HepG2 (cell line): ENCODE measurements at regions not wholly inside any gene's neighbourhood (a gene's known extent, or its start where the extent isn't known, plus 50 kb on each side); places are given as distances from the start of the nearest gene placed in this dataset.

Experiments
- EED ChIP-seq: sonication (generic); formaldehyde crosslinking; IDR thresholded peaks from 2 replicates; pipeline ENCODE4 v1.5.0; 2020; ENCODE audit warnings: mild to moderate bottlenecking, missing genetic modification reagents
- HCFC1 ChIP-seq: fragments of 150-350 bp; IDR thresholded peaks from 2 replicates; pipeline ENCODE4 v1.6.1; 2014; ENCODE audit warnings: low read depth, low read length
- HOXA5 ChIP-seq: sonication (generic); formaldehyde crosslinking; IDR thresholded peaks from 2 replicates; pipeline ENCODE4 v1.4.0; 2020; ENCODE audit warnings: missing genetic modification reagents
- NR2C2 ChIP-seq: sonication (generic); formaldehyde crosslinking; IDR thresholded peaks from 2 replicates; pipeline ENCODE4 v1.4.0; 2020; ENCODE audit warnings: missing genetic modification reagents, mild to moderate bottlenecking, moderate library complexity, borderline replicate concordance
- ZNF841 ChIP-seq: sonication (generic); formaldehyde crosslinking; IDR thresholded peaks from 2 replicates; pipeline ENCODE4 v1.8.1; 2023; ENCODE audit warnings: missing genetic modification reagents, borderline replicate concordance
- TF ChIP-seq, protein P1 (sequence below): sonication (generic); formaldehyde crosslinking; IDR thresholded peaks from 2 replicates; pipeline ENCODE4 v1.4.0; 2020; ENCODE audit warnings: missing genetic modification reagents
- TF ChIP-seq, protein P2 (sequence below): sonication (generic); formaldehyde crosslinking; IDR thresholded peaks from 2 replicates; pipeline ENCODE4 v1.5.0; 2020; ENCODE audit warnings: missing genetic modification reagents
- TF ChIP-seq, protein P3 (sequence below): sonication (generic); formaldehyde crosslinking; conservative IDR thresholded peaks from 2 replicates; pipeline ENCODE4 v1.8.0; 2022; ENCODE audit warnings: mild to moderate bottlenecking, moderate library complexity, missing genetic modification reagents
- TF ChIP-seq, protein P4 (sequence below): sonication (generic); formaldehyde crosslinking; IDR thresholded peaks from 2 replicates; pipeline ENCODE4 v1.8.0; 2022; ENCODE audit warnings: missing genetic modification reagents, mild to moderate bottlenecking, inconsistent platforms, borderline replicate concordance

DNA sequence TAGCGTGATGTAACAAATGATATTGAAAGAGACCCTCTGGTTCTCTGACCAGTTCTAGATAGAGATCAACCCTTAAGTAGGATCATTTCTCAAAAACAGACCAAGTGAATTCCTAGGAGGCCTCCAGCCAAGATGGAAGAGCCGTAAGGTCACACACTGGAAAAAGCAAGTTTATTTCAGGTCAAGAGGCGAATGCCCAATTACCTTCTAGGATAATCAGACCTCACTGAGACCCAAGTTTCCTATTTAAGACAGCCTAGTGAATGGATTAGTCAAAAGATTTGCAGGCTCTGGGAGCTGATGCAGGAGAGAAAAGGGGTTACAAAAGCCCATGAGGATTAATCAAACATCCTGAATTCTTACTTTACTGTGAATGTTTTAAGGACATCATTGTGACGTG, 486.1 kb upstream of the NRP1 start (continued):
- TF ChIP-seq, protein P1, sequence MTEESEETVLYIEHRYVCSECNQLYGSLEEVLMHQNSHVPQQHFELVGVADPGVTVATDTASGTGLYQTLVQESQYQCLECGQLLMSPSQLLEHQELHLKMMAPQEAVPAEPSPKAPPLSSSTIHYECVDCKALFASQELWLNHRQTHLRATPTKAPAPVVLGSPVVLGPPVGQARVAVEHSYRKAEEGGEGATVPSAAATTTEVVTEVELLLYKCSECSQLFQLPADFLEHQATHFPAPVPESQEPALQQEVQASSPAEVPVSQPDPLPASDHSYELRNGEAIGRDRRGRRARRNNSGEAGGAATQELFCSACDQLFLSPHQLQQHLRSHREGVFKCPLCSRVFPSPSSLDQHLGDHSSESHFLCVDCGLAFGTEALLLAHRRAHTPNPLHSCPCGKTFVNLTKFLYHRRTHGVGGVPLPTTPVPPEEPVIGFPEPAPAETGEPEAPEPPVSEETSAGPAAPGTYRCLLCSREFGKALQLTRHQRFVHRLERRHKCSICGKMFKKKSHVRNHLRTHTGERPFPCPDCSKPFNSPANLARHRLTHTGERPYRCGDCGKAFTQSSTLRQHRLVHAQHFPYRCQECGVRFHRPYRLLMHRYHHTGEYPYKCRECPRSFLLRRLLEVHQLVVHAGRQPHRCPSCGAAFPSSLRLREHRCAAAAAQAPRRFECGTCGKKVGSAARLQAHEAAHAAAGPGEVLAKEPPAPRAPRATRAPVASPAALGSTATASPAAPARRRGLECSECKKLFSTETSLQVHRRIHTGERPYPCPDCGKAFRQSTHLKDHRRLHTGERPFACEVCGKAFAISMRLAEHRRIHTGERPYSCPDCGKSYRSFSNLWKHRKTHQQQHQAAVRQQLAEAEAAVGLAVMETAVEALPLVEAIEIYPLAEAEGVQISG (CRISPR knock-in tag) = no peak
- TF ChIP-seq, protein P2, sequence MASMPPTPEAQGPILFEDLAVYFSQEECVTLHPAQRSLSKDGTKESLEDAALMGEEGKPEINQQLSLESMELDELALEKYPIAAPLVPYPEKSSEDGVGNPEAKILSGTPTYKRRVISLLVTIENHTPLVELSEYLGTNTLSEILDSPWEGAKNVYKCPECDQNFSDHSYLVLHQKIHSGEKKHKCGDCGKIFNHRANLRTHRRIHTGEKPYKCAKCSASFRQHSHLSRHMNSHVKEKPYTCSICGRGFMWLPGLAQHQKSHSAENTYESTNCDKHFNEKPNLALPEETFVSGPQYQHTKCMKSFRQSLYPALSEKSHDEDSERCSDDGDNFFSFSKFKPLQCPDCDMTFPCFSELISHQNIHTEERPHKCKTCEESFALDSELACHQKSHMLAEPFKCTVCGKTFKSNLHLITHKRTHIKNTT (CRISPR knock-in tag) = no peak
- TF ChIP-seq, protein P3, sequence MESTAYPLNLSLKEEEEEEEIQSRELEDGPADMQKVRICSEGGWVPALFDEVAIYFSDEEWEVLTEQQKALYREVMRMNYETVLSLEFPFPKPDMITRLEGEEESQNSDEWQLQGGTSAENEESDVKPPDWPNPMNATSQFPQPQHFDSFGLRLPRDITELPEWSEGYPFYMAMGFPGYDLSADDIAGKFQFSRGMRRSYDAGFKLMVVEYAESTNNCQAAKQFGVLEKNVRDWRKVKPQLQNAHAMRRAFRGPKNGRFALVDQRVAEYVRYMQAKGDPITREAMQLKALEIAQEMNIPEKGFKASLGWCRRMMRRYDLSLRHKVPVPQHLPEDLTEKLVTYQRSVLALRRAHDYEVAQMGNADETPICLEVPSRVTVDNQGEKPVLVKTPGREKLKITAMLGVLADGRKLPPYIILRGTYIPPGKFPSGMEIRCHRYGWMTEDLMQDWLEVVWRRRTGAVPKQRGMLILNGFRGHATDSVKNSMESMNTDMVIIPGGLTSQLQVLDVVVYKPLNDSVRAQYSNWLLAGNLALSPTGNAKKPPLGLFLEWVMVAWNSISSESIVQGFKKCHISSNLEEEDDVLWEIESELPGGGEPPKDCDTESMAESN = no peak
- no peak for TF ChIP-seq HCFC1
- TF ChIP-seq NR2C2 (CRISPR knock-in tag) = no peak
- TF ChIP-seq, protein P4, sequence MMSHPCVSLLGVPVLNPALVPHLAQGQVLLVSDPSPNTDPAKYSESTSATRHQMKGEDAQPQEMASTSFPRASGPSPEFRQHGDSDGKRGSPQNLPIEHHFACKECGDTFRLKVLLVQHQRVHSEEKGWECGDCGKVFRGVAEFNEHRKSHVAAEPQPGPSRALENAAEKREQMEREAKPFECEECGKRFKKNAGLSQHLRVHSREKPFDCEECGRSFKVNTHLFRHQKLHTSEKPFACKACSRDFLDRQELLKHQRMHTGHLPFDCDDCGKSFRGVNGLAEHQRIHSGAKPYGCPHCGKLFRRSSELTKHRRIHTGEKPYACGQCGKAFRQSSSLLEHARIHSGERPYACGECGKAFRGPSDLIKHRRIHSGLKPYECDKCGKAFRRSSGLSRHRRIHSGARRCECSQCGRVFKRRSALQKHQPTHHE (CRISPR knock-in tag) = no peak
- TF ChIP-seq HOXA5 = no peak
- TF ChIP-seq ZNF841 (CRISPR knock-in tag) = no peak
- no peak for TF ChIP-seq EED (CRISPR knock-in tag)
